Activated CD4-positive, alpha-beta T cell treated with anti-CD3 and anti-CD28 coated beads for 1 hour (primary cell): ENCODE measurements at regions not wholly inside any gene's neighbourhood (a gene's known extent, or its start where the extent isn't known, plus 50 kb on each side); places are given as distances from the start of the nearest gene placed in this dataset.

Source experiments
- DNase-seq: peaks from one replicate; pipeline ENCODE4 v3.0.0-alpha.2; 2020

DNA sequence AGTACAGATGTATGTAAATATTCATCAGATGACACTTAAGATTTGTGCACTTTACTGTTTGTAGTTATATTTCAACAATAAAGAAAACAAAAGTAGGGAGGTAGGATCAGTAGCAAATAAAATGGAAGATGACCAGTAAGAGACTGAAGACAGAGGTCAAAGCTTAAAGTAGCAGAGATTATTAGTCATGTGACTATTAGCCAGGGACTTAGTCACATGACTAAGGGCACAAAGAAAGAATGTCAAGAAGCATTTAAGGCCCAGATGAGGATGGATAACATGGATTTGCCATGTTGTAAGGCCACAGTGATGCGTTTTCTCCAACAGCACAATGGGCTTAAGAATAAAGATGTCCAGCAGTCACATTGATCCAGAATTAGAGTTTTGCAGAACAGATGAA, 479.6 kb downstream of the BCOR start:
- DNase-seq = no peak

DNA sequence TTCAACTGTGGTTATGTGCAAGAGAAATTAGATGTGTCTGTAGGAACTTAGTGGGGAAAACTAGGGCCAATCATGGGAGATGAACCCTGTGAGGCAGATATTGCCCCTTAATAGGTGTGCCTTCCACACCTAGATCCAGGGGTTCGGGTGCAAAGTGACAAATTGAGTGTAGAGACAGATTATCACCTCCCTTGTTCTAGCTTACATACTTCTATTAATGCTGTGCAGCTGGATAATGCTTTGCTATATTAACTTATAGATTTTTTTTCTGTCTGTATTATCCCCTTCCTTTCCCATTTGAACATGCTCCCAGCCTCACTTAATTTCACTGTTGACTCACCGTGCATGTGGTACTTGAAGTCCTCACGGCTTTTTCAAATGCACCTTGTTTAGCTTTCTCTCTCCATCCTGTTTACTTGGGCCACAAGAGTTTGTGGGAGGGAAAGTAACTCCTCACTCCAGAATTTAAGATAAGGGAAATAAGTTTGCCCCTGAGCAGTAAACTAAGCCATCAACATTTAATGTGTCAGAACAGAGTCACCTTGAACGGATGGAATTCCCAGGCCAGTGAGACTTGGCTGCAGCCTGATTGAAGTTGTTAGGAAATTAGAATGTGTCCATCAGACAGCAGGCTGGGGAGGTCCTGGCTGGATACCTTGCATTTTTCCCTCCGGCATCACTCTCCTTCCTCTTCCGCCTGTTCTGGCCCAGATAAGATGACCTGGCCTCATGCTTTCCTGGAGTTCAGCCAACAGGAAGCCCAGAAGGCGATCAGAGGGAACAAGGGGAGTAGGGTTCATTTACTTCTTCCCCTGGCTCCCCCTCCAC, 478.4 kb downstream of the BCOR start:
- no peak for DNase-seq

DNA sequence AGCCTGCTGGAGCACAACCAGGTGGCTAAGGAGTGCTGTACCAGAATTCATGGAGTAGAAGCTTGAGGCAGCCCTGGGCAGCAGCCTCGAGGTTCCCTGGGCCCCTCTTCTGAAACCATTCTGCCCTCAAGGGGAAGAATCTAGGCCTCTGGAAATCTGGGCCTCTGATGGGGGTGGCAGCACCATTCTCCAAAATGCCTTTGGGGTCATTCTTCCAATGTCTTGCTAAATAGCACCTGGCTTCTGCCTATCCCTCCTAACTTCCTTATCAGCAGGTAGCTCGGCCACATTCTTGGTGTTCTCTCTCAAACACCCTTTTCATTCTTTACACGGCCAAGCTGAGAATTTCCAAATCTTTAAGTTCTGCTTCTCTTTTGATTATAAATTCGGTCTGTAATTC, 473.6 kb downstream of the BCOR start:
- DNase-seq = no peak

DNA sequence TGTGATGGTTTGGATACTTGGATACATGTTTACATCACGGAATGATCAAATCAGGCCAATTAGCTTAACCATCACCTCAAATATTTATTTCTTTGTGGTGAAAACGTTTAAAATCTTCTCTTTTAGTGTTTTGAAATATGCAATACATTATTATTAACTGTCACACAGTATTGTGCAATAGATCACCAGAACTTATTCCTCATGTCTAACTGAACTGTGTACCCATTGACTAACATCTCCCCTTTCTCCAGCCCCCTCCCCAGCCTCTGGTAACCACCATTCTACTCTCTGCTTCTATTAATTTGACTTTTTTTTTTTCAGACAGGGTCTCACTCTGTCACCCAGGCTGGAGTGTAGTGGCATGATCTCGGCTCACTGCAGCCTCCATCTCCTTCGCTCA, 471.9 kb downstream of the BCOR start:
- no peak for DNase-seq

DNA sequence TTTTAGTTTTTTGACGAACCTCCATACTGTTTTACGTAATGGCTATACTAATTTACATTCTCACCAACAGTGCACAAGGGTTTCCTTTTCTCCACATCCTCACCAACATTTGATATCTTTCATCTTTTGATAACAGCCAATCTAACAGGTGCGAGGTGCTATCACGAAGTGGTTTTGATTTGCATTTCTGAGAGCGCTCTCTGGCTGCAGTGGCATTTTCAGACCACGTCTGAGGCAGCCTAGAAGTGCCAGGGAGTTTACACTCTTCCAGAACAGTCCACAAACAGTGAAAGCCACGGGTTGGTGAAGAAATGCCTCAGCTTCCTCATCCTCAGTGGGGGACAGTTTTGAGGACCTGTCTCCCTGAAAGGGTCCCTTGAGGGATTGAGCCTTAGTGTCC, 471.0 kb downstream of the BCOR start:
- DNase-seq = no peak

DNA sequence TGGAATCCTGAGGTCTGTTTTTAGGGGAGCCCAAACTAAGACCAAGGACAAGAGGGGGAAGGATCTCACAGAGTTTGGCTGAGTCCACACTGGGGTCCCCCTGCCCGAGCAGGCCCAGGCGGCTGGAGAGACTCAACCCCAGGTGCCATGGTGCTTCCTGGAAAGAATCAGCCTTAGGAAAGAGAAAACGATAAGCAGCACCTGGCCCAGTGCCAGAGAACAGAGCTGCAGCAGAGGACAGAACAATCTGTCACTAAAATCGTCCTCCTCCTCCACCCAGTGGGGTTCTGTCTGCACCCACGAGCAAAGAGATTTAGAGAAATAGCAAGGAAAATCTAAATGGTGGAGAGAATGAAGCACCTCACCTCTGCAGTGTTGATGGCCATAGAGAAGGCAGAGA, 470.5 kb downstream of the BCOR start:
- DNase-seq = no peak

DNA sequence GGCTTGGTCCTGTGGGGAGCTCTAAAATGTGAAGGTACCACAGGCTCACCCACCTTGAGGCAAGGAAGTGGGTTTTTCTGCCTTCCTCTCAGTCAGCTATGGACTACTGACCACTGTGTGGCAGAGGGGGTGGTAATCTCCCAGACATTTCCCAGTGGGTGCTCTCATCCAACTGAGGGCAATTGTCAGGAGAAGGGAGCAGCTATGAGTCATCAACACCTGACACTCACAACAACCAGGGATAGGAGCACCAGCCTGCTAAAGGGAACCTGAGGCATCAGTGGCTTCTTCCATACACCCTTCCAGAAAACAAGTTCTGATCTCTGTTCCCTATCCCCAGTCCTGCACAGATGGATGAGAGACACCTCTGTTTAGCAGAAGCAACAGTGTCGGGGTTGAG, 468.8 kb downstream of the BCOR start:
- no peak for DNase-seq

DNA sequence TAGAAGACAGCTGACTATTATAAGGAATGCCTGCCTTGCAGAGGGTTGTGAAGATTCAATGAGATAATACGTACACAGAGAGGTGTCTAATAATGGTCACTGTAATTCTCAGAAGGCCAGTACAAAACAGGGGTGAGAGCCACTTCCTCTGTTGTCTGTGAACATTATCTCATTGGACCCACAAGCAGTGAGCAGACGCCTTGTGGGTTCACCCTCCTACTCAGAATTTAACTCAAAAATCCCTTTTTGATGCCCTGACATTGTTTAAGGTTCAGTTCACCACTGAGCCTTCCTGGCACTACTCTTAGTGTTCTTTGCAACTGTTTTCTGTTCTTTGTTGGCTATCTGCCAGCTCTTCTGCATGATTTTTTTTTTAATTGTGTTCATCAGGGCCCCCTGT, 467.4 kb downstream of the BCOR start:
- DNase-seq = no peak

DNA sequence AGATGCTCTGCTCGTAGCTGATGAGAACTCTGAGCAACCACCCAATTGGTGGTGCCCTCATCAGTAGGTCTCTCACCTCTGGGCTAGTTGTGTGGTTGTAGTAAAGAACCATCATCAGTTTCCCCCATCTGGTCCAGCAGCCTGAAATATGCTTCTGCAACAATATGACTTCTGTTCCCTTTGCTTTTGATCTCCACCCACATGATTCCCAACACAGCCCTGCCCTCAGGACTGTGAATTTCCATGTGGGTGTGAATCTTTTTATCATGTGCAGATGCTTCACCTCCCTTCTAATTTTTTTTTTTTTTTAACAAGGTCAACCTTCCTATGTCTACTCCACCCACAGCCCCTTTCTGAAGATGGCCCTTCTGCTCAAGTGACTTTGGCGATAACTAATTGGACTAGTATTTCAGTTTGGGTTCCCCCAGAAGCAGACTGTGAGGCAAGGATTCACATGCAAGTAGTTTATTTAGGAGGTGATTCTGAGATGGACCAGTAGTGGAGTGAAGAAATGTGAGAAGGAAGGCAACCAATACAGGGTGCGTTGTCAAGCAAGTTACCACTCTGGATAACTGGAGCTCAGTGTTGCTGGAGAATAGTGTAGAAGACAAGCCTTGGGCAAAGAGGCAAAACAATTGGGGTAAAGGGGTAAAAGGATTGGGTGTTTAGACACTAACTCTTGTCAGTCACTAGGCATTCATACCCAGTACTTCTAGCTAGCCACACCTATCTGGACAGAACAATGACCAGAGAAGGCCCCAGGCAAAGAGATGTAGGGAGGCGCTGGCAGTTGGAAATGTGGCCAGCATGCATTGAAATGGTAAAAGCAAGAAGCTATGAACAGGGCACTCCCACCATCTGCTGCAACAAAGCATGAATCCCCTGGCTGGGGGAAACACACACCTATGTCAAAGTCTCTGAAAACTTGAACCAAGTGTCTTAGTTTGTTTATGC, 466.2 kb downstream of the BCOR start:
- DNase-seq = no peak

DNA sequence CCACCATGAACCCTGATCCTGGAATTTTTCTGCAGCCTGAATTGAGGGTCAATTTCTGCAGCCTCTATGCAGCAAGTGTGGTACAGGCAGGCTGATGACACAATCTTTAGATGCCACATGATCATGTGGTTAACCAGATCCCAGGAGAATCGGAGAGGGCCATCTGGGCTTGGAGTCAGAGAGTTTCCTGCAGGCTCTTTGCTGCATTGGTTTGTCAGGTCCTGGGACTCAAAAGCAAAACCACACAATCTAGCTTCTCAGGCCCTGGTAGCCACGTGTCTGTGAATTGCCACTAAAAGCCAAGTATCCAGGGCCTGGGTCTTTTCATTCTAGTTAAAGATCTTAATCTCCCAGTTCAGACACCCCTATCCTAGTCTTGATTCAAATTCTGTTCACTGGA, 464.5 kb downstream of the BCOR start:
- no peak for DNase-seq

DNA sequence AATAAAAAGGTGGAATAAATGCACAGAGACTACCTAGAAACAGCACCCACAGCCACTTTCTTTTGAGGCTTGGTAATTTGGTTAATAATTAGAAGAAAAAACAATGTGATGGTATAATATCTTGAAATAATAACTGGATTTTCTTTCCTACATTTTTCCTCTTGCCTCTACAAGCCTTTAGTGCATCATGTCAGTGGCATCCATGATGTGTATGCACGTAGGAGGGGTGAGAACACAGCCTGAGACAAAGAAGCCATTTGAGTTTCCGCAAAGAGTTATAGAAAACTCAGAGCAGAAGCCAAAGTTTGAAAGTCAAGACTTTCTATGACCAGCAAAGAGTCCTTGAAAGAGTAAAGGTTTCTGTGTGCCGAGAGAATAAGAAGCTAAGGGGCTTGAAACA, 461.3 kb downstream of the BCOR start:
- DNase-seq = no peak

DNA sequence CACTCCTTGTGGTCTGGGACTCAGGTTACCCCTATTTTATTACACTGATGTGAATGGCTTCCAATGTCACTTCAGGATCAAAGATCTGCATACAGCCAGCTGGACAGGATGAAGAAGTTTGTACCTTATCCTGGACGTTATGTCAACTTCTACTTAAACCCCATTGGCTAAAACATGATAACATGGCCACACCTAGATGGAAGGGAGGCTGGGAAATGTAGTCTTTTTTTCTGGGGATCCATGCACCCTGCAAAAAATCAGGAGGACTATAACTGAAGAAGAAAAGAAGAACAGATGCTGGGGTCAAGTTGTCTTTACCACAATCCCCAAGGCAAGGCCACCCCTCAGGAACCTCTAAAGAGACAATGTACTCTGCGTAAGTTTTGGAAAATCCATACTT, 459.2 kb downstream of the BCOR start:
- DNase-seq = no peak

DNA sequence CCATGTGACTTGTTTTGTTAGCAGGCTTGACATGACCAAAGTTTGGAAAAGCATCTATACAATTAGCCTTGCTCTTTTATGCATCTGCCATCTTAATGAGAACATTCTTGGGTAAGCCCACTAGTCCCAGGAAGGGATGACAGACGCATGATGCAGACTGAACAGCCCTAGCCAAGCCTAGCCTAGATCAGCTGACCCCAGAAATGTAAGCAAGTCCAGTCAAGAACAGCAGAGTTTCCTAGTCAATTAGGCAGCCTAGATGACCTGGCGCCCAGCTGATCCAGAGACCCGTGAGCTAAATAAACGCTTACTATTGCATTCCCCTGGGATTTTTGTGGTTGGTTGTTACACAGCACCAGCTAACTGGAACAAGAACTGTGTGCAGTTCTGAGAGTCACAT, 457.9 kb downstream of the BCOR start:
- DNase-seq = no peak

DNA sequence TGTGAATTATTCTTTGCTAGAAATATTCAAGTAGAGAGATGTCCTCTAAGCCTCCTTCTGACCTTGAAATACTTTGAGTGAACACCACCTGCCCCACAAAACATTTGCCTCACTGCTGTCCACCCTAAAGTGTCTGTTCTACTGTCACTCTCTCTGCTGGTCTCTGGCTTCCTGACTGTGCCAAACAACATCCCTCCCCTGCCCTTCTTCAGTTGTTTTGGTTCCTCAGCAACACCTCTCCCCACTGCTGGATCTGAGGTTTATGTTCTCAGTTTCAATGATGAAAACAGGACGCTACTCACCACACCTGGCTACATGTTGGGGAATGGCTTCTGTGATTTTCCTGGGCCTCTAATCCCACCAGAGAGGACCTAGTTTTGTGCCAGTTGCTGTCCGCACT, 456.9 kb downstream of the BCOR start:
- no peak for DNase-seq

DNA sequence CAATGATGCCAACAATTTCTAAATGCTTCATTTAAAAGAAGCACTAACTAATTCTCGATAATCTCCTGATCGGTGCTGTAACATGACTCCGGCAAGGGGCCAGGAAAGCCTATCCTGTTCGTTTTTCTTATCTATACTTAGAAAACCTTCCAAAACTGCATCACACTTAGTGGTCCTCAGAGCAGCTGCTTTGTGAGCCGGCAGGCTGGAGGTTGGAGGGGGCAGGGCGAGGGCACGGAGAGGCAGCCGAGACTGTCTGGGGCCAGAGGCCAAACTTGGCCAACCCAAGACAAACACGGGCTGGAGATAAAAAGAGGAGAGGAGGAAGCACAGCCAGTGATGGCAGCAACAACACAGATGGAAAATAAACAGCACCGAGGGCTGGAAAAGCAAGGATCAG, 455.7 kb downstream of the BCOR start:
- DNase-seq = no peak

DNA sequence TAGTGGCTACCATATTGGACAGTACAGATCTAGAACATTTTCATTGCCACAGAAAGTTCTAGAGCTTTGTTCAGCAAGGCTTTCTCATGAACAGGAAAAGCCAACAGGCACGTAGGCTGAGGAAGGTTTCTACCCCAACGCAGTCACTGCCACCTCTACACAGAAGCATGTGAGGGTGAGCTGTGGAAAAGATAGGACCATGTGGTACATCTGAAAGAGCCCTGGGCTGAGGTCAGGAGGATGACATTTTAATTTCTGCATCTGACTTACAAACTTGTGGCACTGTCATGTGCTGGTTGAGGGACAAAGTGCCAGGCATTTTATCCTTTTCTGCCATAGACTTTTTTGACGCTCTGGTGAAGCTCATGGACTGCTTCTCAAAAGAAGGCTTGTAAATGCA, 454.2 kb downstream of the BCOR start:
- no peak for DNase-seq

DNA sequence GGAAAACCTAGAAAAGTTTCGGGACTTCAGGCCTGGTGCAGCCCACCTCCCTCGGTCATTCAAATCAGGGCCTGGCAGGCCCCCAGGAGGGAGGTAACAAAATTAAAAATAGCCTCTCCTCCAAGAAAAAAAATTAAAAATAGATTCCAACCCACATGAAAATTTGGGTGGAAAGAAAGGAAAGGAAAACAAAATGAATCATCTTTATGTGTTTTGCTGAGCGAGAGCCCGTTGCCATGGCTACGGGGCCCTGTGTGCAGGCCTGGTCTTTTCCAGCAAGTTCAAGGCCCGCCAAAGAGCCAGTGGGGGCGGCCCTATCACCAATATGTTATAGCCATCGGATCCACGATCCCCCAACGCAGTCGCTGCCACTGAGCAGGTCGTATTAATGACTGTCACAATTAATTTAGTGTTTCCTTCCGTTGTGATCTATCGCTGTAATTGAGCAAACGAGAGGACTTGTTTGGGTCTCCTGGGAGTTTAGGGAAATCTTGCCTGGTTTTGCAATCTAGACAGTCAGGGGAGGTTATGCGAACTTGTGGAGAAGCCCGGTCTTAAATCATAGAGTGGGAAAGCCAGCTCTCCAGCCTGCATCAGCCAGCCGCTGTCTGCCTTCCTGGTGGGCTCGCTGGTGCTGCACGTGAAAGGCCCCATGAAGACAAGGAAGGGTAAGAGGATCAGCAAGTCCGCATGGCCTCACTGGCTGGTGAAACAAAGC, 452.4 kb downstream of the BCOR start:
- DNase-seq = no peak

DNA sequence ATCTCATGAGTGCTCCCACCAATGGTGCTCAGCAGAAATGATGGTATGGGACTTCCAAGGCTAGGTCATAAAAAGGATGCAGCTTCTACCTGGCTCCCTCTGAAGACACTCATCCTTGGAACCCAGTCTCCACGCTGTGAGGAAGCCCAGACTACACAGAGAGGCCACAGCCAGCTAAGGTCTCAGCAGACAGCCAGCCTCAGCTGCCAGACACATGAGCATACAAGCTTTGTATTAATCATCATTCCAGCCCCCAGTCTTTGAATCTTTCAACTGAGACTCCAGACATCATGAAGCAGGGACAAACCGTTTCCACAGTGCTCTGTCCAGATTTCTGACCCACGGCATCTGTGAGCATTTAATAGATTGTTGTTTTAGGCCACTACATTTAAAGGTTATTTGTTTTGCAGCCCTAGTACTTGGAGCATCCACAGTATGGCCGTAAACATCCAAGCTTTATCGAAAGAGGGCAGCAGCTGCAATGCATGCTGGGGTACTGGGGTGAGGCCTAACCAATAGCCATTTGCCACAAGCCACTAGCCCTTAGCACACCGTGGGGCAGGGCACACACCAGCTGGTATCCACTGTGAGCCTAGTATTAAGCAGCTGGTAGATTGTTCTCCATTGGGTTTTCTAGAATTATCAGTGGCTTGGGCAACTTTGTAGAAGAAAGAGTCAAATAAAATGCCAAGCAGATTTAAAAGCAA, 449.1 kb downstream of the BCOR start:
- no peak for DNase-seq

DNA sequence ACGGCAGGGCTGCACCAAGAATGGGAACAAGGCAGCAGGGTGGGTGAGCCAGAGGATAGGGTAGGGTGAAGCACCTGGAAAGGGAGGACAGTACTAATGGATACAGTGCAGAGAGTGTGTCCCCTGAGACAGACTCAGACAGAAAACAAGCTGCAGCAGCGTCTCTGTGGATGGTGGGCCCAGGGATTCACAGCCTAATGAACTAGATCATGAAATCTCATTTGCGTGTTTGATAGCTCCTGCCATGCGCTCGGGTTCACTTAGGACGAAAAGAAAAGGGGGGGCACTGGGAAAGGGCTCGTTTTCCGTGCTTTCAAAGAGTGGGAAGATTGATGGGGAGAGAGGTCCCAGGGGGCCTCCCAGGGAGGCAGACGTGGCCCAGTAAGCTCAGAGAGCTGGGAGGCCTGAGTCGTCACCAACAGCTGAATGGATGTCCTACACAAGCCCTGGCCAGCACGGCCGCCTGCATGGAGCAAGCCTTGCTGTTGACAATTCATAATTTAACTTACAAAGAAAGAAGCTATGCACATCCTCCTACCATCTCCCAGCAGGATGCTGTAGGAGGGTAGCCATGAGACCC, 446.9 kb downstream of the BCOR start:
- no peak for DNase-seq

DNA sequence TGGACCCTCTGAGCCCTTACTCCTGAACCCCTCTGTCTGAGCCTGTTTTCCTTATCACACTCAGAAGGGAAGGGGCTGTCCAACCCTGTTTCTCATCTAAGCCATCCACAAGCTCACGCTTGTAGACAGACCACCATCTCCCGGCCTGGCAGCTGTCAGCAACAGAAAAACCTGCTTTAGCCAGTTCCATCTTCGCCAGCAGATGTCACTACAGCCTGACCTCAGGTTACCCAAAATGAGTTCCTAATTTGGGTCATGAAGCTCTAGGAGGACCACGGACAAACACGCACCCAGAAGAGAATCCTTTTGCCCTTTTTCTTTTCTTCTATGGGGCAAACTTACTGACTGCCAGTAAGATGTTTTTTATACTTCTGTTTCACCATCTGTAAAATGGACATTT, 445.4 kb downstream of the BCOR start:
- no peak for DNase-seq

DNA sequence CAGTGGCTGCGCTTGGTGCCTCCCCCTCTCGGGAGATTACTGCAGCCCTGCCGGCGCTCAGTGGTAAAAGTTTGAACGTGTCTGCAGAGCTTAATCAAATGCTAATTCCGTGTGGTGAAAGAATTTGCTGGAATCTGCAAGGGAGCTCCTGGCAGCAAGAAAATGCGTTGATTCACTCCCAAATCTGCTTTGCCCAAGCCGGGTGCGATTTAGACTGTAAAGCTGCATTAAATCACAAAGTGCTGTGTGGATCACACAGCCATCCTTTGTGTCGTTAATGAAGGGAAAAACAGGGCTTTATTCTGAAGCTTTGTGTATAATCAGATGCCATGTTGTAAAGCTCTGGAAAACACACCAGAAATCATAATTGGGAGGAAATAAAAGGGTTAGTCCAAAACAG, 444.1 kb downstream of the BCOR start:
- no peak for DNase-seq

DNA sequence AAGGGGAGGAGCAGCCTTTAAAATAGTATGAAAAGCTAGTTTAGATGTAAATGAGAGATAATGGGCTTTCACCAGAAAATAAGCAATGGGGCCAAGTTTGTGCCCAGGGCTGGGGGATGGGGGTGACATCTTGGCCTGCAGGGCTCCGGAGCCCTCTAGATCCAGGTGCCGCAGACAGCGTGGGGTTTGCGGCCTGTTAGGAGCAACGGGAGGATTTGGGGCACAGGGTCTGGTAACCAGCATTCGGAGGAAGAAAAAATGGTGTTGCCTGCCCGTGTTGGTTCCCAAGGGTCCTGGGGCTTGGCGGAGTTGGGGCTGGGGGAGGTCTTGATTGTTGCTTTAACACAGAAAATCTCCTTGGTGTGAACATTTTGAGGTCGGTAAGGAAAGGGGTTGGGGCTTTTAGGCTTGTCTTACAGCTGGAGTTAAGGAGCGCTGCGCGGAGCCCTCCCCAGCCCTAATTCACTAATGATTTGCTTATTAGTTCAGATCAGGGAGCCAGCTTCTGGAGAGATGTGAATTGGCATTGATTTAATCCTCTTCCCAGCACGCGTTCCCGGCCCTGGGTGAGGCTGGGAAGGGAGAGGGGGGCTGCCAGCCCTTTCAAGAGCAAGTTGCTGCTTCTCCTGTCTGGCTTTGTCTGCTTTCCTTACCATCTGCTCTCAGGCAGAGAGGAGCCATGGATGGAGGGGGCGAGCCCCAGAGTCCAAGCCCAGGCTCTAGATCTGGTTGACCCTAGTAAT, 443.4 kb downstream of the BCOR start:
- no peak for DNase-seq
